Activated CD4-positive, alpha-beta T cell treated with anti-CD3 and anti-CD28 coated beads for 4 hours (primary cell): ENCODE measurements at regions not wholly inside any gene's neighbourhood (a gene's known extent, or its start where the extent isn't known, plus 50 kb on each side); places are given as distances from the start of the nearest gene placed in this dataset.
A peak's percentile ranks its signal among the peaks of the same experiment; 100 is the strongest.
"Not testable (repeated sequence)": the region's sequence is repeated elsewhere in the genome, so short reads cannot be mapped to it uniquely, and the experiment has no call there.

ENCODE experiments used
- DNase-seq, 2 donors: peaks; one replicate each; pipeline ENCODE4 v3.0.0-alpha.2; 2020

DNA sequence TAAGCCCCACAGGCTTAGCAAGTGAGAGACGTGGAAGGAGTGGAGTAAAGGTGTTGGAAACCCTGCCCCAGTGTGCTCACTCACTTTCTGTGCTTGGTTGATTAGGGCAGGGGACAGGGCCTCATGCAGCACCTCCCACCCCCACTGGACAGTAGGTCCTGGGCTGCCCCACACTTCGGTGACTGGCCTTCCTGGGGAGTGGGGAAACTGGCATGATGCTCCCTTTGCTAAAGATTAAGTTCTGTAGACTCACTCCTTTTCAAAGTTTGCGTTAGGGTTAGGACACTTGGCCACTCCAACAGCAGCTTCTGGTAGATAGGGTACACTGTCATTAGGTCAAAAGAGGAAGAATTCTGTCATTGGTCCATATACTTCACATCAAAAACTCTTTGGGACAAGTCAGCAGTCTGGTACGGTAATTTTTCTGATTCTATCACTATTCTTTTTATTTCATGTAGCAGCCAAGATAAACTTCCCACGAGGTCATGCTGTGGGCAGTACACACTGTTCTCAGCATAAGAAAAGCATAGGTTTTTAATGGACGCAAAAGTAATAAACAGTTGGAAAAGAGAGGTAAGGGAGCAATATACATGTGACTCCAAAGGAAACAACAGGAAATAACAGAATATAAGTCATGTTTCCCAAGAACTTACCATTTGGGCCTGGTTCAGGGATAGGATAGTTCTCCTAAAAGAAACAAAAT is 106.6 kb upstream of the TERB2 start:
- DNase-seq: not testable (repeated sequence)

DNA sequence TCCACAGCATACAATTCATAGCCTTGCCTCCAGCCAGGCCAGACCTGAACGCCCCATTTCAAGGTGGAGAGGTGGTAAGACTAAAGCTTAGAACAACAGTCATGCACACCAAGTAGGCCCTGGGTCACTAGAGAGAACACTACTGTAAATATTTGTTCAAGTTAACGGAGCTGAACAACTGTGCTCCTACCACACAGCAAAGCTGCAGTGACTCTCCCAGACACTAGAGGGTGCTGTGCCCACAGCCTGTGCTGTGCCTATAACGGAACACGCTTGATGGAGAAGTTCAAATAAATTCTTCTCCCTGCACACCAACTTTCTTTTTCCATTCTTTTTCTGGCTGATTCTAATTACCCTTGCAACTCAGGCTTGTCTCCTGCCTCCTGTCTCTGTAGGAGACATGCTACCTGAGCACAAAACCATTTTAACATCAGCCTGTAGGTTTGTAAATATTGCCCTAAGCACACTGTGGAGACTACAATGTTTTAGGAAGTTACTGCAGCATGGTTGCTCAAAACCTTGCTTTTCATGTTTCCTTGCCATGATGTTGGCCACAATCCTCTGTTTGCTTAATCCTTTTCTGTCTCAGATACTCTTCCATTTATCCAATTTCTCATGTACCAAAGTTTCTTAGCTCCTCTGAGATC is 103.1 kb upstream of the TERB2 start:
- peak; percentile 46 to 70 for DNase-seq

DNA sequence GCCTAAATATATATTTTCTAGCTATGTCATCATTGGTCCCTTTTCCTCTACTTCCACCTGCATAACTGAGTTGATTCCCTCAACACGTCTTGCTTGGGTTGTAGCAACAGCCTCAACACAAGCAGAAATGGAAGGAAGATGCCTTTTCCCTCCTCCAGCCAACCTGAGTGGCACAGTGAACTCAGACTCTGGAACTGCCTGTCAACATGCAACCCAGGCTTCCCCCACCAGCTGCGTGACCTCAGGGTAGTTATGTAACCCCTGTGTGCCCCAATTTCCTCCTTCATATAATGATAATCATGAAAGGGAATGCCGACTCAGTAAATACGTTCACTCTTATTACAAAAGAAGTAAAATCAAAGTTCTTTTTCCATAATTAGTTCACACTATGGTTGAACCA is 101.8 kb upstream of the TERB2 start:
- DNase-seq: not testable (repeated sequence)

DNA sequence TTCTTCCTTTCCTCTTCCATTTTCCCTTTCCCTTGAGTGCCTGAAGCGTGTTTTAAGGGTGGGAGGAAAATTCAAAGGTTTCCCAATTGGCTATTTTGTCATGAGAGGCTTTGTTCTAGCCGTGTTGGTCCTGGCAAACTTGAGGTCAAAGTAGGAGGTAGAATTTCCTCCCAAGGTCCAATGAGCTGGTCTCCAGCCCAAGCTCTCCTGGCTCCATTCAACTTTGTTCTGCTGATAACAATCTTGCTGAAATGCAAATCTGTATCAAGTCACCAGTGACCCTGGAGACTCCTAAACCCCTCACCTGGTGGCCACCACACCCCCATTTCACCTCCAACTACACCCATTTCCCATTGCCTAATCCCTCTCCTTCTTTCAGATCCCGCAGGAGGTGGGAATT is 100.2 kb upstream of the TERB2 start:
- not testable (repeated sequence) for DNase-seq

DNA sequence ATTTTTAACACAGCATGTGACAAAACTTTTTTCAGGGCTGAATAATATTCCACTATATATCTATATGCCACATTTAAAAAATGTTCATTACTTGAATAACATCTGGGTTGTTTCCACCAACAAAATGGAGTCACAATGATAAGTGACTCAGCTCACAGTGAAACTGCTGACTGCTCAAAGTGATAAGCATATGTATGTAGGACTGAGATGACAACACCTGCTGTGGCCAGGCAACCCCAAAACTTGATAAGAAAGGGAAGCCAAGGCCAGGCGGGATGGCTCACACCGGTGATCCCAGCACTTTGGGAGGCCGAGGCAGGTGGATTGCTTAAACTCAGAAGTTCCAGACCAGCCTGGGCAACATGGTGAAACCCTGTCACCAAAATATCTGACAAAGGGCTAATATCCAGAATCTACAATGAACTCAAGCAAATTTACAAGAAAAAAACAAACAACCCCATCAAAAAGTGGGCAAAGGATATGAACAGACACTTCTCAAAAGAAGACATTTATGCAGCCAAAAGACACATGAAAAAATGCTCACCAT is 99.2 kb upstream of the TERB2 start:
- not testable (repeated sequence) for DNase-seq

DNA sequence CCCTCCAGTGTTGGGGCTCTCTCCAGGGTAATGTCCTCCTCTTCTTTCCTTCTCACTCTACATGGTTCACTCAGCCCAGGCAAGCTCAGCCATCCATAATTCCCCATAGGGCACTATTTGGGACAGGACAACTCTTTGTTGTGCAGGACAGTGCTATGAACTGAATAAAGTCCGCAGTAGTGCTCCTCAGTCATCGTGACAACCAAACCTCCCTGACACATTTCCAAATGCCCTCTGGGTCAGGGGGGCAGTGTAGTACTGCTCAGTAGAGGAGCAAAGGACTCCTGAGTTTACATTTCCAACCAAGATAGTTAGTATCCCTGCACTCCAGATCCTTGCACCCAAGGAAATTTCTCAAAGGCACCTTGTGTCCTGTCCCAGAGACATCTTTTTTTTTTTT is 97.4 kb upstream of the TERB2 start:
- not testable (repeated sequence) for DNase-seq

DNA sequence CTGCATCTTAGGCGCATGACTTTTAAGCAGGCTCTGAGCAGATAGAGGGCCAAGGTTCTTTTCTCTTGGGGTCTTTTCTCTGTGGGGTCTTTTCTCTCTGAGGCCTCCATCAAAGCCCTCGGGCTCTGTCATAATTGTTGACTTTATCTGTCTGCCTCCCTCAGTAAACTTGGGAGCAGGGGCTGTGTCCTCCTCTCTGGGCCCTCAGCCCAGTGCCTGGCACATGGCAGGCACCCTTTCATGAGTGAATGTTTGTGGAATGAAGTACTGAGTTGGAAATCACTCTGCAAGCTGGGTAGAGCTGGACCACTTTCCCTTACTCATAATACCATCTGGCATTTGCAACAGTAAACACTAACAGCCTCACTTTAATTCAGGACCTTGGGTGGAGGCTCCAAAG is 96.3 kb upstream of the TERB2 start:
- DNase-seq: not testable (repeated sequence)

DNA sequence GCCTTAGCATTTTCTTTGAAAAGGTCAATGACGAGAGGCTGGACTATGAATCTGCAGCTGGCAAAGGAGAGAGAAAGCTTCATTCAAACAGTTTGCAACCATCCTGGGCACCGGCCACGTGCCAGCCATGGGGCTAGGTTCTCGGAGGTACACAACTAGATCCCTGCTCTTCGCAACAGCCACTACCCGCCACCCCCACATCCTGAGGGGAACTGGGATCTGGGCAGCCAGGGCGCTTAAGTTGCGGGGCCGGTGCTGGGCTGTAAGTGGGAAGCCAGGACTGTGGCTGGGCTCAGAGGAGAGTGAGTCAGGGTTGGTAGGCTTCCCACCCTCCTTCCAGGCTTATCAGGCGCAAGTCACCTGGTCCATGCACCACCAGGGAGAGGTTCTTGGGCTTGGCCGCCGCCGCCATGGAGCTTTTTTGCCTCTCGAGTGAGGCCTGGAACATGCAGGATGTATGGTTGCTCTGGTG is 95.0 kb upstream of the TERB2 start:
- no peak for DNase-seq

DNA sequence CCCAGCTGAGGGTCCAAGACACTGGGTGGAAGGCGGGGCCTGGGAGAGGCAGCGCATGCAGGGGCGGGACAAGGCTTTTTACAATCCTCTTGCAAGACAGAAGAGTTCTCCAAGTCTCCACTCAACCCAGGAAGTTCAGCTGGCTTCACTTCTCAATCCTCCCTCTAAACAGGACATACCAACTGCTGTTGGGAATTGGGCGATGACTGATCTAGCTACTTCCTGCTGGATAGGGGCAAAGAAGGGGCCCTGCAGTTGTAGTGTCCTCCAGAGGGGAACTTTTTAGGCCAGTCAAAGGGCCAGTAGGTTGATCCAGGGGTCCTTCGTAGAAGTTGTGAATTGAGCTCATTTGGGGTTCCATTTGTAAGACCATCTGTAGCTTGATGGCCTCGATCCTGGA is 94.6 kb upstream of the TERB2 start:
- no peak for DNase-seq

DNA sequence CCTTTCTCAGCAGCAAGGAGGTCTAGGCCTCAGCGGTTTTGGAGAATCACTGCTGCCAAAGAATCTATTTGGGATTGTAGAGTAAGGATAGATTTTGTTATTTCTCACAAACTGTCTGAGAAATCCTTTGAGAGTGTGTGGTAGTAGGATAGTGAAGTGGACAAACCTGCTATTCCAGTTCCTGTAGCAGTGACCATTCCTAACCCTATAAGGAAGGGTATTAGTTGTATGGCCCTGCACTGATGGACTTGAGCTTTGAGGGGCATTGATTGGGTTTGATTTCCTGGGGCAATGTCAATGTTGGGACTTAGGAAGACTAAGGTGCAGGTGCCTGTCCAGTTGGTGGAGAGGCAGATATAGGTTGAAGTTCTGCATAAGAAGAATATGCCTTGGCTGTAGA is 93.6 kb upstream of the TERB2 start:
- DNase-seq: not testable (repeated sequence)

DNA sequence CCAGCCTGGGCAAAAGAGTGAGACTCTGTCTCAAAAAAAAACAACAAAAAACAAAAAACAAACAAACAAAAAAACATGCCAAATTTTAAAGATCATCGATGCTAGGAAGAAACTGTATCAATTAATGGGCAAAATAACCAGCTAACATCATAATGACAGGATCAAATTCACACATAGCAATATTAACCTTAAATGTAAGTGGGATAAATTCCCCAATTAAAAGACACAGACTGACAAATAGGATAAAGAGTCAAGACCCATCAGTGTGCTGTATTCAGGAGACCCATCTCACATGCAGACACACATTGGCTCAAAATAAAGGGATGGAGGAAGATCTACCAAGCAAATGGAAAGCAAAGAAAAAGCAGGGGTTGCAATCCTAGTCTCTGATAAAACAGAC is 88.4 kb upstream of the TERB2 start:
- DNase-seq: not testable (repeated sequence)

DNA sequence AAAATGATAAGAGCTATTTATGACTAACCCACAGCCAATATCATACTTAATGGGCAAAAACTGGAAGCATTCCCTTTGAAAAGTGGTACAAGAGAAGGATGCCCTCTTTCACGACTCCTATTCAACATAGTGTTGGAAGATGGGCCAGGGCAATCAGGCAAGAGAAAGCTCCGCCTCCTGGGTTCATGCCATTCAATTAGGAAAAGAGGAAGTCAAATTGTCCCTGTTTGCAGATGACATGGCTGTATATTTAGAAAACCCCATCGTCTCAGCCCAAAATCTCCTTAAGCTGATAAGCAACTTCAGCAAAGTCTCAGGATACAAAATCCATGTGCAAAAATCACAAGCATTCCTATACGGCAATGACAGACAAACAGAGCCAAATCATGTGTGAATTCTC is 86.4 kb upstream of the TERB2 start:
- not testable (repeated sequence) for DNase-seq

DNA sequence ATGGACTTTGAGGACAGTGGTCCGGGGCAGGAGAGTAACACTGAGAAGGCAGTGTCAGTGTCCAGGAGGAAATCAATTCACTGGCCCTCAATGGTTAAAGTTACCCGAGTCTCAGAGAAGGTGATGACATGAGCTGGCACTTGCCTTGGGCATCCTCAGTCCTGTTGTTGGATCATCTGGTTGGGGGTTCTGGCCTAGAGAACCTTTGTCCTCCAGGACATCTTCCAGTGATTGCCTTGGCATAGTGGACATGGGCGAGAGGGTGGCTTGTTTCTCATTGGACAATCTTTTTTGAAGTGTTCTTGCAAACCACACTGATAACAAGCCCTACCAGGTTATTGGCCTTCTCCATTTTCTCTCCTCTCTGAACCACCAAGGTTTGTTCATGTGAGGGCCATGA is 83.4 kb upstream of the TERB2 start:
- DNase-seq: no peak

DNA sequence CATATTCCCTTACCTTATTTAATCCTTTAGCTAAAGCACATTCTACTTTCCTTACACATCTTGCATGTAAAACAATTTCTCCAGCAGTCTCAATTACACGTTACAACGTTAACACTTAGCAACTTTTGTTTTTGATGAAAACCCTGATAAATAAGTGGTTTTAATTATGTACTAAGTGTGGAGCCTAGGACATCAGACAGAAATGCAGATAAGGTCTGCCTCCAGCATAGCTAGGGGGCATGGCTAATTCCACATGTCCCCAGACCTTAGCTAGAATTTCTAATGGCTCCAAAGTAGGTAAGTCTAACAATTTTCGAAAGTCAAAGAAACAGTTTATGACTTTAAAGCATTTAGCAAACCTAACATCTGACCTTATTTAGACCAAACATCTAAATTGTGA is 77.4 kb upstream of the TERB2 start:
- DNase-seq: no peak

DNA sequence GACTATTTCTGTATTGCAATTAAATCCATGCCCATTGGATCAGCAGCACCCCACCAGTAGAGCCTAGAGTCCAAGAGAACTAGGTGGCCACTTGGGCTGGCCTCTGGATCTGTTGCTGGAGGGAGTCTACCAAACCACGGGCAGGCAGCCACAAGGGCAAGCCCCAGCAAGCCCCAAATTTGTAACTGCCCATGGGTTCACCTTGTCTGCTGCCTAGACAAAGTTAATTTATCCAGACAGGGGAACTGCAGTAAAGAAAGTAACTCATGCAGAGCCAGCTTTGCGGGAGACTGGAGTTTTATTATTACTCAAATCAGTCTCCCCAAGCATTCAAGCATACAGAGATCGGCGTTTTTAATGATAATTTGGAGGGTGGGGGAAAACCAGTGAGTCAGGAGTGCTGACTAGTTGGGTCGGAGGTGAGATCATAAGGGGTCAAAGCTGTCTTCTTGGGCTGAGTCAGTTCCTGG is 74.0 kb upstream of the TERB2 start:
- peak in 1 of 2 donors; percentile 5 for DNase-seq

DNA sequence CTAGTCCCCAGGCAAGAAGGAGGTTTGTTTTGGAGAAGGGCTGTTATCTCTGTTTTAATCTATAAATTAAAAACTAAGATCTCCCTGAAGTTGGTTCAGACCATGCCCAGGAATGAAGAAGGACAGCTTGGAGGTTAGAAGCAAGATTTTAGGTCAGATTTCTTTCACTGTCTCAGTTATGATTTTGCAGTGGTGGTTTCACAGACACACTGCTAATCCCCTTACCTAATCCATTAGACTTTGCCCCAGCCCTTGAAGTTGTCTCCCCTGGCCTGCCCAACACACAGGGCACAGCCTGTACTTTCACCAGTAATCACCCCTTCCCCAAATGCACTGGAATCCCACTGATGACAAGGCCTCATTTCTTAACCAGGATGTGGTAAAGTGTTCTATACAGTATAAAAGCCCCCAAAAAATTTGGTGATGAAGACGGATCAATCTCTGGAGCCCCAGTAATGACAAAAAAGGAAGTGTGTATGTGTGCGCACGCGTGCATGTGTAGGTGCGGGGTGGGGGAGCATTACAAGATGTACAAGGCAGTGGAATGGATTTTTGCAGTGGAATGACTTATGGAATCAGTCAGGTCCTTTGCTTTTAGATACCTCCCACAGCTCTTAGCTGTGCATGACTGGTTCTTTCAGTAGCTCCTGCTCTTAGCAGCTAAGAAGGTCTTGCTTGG is 73.1 kb upstream of the TERB2 start:
- no peak for DNase-seq

DNA sequence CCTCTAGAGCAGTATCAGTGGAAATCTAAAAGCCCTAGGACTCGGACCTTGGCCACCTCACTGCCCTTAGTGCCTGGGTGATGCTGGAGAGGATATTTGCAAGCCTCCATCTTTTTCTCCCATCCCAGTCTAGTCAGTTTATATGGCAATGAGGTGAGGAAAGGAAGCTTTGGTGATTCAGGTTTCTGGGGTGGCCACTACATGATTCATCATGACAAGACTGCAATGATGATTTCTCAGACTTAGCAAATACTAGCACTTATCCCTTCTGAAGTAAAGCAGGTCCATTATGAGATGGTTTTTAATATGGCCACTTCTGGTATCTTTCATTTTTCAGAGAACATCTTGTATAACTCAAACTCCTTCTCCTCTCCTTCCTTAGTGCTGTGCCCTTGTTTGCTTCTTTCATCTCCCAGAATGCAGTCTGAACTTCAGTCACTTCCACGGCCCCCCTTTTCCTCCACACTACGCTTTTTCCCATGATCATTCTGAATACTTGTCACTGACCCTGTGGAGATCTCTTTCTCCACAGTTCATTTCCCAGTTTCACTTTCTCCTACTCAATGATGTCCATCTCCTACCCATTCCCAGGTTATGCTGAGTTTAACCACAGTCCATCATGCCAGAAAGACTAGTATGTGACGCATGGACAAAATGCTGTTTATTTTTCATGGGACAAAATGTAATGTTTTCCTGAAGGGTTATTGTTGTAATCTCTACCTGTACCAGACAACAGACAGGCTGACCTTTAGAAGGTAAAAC is 57.4 kb upstream of the TERB2 start:
- not testable (repeated sequence) for DNase-seq

DNA sequence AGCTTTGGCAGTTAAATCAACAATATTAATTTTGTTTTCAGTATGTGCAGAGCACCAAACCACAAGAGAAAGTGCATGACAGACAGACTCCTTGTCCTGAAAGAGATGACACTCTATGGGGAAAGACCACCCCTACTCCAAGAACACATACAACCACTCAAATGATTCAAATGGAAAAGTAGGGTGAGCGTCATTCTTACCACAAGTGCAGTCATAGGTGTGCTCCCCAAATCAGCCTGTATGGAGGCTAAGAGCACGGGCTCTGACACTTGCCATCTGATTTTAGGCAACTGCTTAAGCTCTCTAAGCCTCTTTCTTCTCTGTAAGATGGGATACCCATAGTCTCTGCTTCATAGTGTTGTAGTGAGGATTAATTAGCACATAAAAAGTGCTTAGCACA is 56.7 kb upstream of the TERB2 start:
- not testable (repeated sequence) for DNase-seq

DNA sequence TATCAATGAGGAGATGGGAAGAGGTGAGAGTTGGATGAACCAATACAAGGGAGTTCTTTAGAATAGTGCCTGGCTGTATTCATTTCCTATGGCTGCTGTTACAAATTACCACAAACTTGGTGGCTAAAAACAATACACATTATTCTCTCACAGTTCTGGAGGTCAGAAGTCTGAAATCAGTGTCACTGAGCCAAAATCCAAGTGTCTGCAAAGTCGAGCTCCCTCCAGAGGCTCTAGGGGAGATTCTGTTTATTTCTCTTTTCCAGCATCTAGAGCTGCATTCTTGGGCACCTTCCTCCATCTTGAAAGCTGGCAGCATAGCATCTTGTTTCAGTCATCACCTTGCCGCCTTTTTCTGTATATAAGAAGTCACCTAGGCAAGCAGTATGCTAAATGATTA is 55.7 kb upstream of the TERB2 start:
- not testable (repeated sequence) for DNase-seq

DNA sequence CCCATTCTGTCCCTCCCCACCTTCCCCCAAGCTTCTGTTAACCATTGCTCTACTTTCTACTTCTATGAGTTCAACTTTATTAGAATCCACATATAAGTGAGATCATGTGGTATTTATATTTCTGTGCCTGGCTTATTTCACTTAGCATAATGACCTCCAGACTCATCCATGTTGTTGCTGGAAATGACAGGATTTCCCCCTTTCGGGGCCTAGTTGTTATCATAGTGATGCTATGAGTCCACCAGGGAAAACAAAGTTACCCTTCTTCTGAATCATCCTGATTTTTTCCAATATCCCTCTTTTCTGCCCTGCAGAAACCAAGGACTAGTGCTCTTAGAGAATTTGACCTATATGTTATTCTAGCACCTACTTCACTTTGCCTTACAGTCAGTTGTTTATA is 53.2 kb upstream of the TERB2 start:
- not testable (repeated sequence) for DNase-seq

DNA sequence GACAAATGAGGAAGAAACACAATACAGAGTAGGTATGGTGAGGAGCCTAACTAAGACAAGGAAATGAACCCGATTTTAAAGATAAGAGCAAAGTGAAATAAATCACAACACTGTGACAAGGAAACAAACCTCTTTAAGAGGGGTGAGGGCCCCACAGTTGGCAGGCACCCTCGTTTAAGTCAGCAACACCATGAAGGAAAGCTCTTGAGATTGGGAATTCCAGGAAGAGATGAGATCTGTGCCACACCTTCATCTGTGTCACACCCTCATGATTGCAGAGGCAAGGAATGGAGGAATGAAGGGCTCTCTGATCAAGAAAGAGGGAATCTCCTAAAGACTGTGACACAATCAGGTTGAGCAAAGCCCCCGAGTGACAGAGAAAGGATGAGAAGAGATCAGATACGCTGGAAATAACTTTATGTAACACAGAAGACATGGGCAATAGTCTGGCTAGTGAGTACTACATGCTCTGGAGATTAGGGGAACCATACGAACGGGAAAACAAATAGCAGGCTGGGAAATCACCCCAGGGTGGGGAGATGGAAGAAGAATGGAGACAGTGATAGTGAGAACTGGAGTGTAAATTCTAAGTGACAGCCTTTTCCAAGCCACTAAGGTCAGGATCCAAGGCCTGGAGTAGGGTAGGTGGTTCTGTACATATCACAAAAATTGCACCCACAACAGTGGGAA is 51.7 kb upstream of the TERB2 start:
- not testable (repeated sequence) for DNase-seq
